Muscle of leg (tissue), 3 donors: ENCODE measurements at regions not wholly inside any gene's neighbourhood (a gene's known extent, or its start where the extent isn't known, plus 50 kb on each side); places are given as distances from the start of the nearest gene placed in this dataset.

Experiments
- DNase-seq: peaks from one replicate; pipeline ENCODE4 v3.0.0; 2013
- H3K27ac ChIP-seq: one replicate; pipeline ENCODE4 v1.5.1; 2013; ENCODE audit warnings: mild to moderate bottlenecking, low read length, control low read depth
- H3K27me3 ChIP-seq: one replicate; pipeline ENCODE4 v1.6.1; 2013; ENCODE audit warnings: low read length; ENCODE audit not compliant: control insufficient read depth, insufficient read depth
- H3K36me3 ChIP-seq: one replicate; pipeline ENCODE4 v1.6.1; 2013; ENCODE audit warnings: low read length; ENCODE audit not compliant: control insufficient read depth, insufficient read depth
- H3K4me1 ChIP-seq: one replicate; pipeline ENCODE4 v1.6.1; 2013; ENCODE audit warnings: low read length; ENCODE audit not compliant: control insufficient read depth, insufficient read depth
- H3K4me3 ChIP-seq: one replicate; pipeline ENCODE4 v1.5.1; 2013; ENCODE audit warnings: low read length, control low read depth
- H3K9me3 ChIP-seq: replicated peaks from 2 replicates; pipeline ENCODE4 v1.6.1; 2013; ENCODE audit warnings: low read depth, low read length; ENCODE audit not compliant: control insufficient read depth
- WGBS: methylation state at CpG from one replicate; pipeline ENCODE4 v1.1.5; 2013; ENCODE audit warnings: missing lambda C conversion rate; ENCODE audit not compliant: insufficient coverage; 5-methylcytosine and 5-hydroxymethylcytosine counted together

DNA sequence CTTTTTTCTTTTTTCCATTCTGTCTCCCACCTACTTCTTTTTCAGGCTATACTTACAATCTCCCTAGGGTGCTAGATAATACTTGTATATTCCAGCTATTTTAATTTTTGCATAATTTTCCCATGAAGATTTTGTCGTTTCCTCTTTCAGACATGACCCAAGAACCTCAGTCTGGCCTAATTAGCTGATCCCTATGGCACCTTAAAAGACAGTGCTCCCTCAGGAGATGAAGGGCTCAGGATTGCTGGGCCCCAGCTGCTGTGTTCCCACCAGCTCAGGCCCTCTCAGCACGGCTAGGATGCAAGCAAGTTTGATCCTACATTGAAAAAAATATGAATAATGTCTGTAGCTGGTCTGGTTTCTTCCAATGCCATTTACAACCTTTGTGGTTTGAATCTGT lies 55.0 kb upstream of the RGS5 start:
- Histone ChIP-seq H3K27ac (no peak overlapping the region), H3K27me3 (no peaks in the 10 kb centered on the region), H3K9me3 (no peaks in the 10 kb centered on the region), H3K4me3 (no peak overlapping the region), H3K4me1 (no peaks in the 10 kb centered on the region), H3K36me3 (no peaks in the 10 kb centered on the region)
- DNase-seq, result no peak
- 100% methylated on average over 1 of the region's 2 CpGs for WGBS

DNA sequence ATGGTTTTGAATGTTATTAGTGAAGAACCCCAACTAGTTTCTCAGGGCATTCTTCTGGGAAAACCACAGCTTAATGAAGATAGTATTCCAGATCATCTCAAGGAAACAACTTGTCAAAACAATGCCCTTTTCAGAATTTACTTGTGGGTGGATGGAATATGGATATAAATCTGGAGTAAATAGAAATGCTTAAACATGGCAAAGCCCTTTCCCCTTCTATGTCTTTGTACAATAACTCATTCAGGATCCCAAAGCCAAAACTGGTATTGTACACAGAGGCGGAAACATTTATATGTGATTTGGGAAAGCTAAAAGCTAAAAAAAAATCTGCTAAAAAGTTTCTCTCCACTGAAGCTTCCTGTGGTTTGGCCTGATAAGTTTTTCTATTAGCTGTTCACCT lies 55.5 kb upstream of the RGS5 start:
- no peaks in the 10 kb centered on the region for H3K4me1 ChIP-seq

DNA sequence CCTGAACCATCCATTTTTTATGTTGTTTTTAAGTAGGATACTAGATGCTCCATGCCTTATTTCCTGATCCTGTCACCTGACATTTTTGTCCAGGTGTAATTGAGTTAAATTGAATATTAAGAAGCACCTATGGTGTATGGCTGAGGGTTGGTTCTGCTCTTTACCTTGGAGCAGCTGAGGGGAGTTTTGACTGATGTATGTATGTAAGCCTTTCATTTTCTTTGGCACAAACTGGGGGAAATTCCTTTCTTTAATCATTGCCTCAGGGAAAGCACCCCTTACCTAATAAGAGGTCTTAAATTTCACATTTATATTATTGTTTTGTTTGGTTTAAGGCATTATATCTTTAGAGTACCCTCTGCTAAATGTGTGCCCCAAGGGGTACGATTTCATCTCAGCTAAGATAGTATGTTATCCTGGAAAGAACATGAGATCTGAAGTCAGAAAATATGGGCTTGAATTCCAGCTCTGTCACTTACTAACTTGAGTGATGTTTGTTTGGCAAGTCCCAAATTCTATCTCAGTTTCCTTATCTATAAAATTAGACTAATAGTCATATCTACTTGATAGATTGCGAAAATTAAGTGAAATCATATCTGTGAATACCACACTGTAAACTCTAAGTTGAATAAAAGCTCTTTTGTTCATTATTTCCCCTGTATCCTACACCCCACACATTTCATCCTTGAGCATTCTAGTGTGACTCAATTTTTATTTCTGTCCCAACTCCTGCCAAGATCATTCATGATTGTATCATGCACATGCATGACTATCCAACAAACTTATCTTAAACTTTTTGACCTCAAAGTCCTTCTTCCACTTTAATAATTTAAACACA lies 57.7 kb upstream of the NUF2 start:
- no peak overlapping the region for H3K4me3 ChIP-seq
- no CpG with 5 or more reads among the region's 2 CpGs for WGBS
- H3K9me3 ChIP-seq, result no peaks in the 10 kb centered on the region
- no peaks in the 10 kb centered on the region for H3K4me1 ChIP-seq
- DNase-seq, result no peak
- H3K27ac ChIP-seq, result no peak overlapping the region
- H3K27me3 ChIP-seq, result no peaks in the 10 kb centered on the region
- no peaks in the 10 kb centered on the region for H3K36me3 ChIP-seq

More for the DNA sequence above, 55.5 kb upstream of the RGS5 start:
- DNase-seq, result no peak
- WGBS, result no CpG with 5 or more reads among the region's 1 CpG
- no peaks in the 10 kb centered on the region for H3K27me3 ChIP-seq
- no peaks in the 10 kb centered on the region for H3K9me3 ChIP-seq
- H3K27ac ChIP-seq, result no peak overlapping the region
- H3K4me3 ChIP-seq, result no peak overlapping the region
- H3K36me3 ChIP-seq, result no peaks in the 10 kb centered on the region

DNA sequence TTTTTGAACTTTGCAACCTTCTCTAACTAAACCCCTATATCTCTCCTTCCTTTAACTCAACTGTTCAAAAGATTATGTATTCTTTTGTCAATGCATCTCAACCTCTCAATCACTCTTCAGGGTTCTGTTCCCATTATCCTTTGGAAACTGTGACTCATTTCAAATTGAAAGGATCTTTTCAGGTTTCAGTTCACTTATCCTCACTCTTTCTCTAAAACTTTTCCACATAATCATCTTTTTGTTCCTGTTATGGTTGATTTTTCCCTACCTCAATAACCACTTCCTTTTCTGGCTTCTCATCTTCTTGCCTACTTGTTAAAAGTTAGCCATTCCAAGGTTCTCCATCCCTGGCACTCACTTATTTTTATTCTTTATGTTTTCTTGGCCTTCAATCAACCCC lies 56.2 kb upstream of the NUF2 start:
- no peak overlapping the region for H3K4me3 ChIP-seq
- H3K4me1 ChIP-seq, result no peaks in the 10 kb centered on the region
- no peaks in the 10 kb centered on the region for H3K27me3 ChIP-seq
- H3K36me3 ChIP-seq, result no peaks in the 10 kb centered on the region
- no peak overlapping the region for H3K27ac ChIP-seq
- no peaks in the 10 kb centered on the region for H3K9me3 ChIP-seq
- DNase-seq, result peak; percentile 6

DNA sequence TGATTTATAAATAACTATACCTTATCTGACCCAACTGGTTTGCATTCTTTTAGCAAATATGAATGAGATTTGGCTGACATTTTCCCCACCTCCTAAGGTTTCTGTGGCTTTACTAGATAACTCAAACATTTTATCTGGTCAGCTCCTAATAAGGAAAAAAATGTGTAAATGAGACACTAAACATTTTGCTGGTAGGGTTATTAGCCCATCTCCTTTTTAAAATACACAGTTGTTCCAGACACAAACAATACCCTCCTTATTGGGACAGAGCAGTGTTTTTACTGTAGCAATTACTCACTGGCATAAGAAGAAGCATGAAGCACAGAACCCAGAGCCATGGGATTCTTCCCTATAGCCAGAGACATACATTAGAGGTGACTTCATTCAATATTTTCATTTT lies 53.8 kb upstream of the NUF2 start:
- H3K27me3 ChIP-seq, result no peaks in the 10 kb centered on the region
- H3K4me3 ChIP-seq, result no peak overlapping the region
- H3K27ac ChIP-seq, result no peak overlapping the region
- no peaks in the 10 kb centered on the region for H3K4me1 ChIP-seq
- no peaks in the 10 kb centered on the region for H3K9me3 ChIP-seq
- no peaks in the 10 kb centered on the region for H3K36me3 ChIP-seq
- no peak for DNase-seq

DNA sequence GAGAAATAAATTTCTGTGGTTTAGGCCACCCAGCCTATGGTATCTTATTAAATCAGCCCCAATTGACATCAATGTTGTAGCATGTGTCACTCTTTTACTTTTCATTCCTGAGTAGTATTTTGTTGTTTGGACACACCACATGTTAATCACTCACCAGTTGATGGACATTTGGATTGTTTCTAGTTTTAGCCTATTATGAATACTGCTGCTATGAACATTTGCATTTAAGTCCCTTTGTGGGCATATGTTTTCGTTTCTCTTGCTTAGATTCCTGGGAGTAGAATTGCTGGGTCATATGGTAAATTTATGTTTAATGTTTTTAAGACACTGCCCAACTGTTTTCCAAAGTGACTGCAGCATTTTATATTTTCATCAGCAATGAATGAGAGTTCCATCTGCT lies 50.2 kb upstream of the NUF2 start:
- H3K9me3 ChIP-seq, result no peaks in the 10 kb centered on the region
- no CpG with 5 or more reads among the region's 1 CpG for WGBS
- no peak overlapping the region for H3K27ac ChIP-seq
- no peaks in the 10 kb centered on the region for H3K4me1 ChIP-seq
- H3K27me3 ChIP-seq, result no peaks in the 10 kb centered on the region
- H3K36me3 ChIP-seq, result no peaks in the 10 kb centered on the region
- no peak overlapping the region for H3K4me3 ChIP-seq
- DNase-seq, result no peak
